G401 (cell line): ENCODE measurements at regions not wholly inside any gene's neighbourhood (a gene's known extent, or its start where the extent isn't known, plus 50 kb on each side); places are given as distances from the start of the nearest gene placed in this dataset.
"Not testable (repeated sequence)": the region's sequence is repeated elsewhere in the genome, so short reads cannot be mapped to it uniquely, and the experiment has no call there.

Experiments
- DNase-seq: peaks from one replicate; pipeline ENCODE4 v3.0.0-alpha.2; 2015; ENCODE audit warnings: low spot score
- in situ Hi-C: cut with HindIII; loops from 2 replicates; pipeline ENCODE4 v1.10.0; 2016; ENCODE audit warnings: low sequenced_read_pairs, mixed read lengths

DNA sequence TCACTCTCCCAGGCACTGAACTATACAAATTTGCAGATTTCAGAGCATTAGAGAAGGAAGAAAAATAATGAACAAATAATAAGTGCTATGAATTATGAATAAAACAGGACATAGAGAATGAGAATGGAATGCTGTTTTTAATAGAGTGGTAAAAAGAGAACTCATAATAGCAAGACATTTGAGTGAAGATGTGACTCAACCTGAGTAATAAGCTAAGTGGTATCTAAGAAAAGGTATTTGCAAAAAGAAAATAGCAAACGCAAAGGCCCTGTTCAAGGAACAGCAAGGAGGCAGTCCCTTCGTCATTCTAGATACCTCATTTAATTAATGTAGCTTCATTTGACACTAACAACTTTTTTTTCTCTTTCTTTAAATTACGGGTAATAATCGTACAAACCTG is 1910.0 kb upstream of the TENM3 start:
- no peak for DNase-seq
- in situ Hi-C loops = no loop called here

DNA sequence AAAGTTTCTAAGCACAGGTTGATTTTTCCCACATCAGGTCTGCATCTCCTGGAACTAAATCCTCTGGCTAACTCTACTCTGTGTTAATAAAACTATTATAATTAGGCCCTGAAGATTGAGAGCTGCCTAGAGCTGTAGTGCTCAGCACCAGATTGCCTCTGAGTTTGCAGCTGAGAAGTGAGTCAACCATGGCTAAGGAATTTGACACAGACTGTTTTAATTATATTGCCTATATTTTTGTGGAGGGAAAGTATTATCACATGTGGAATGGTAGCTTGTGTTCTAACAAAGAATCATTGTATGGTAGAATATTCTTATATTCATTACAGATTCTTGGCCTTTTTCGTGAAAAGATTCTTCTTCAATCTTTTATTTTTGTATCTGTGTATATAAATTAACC is 1907.6 kb upstream of the TENM3 start:
- DNase-seq = no peak
- in situ Hi-C loops = no loop called here

DNA sequence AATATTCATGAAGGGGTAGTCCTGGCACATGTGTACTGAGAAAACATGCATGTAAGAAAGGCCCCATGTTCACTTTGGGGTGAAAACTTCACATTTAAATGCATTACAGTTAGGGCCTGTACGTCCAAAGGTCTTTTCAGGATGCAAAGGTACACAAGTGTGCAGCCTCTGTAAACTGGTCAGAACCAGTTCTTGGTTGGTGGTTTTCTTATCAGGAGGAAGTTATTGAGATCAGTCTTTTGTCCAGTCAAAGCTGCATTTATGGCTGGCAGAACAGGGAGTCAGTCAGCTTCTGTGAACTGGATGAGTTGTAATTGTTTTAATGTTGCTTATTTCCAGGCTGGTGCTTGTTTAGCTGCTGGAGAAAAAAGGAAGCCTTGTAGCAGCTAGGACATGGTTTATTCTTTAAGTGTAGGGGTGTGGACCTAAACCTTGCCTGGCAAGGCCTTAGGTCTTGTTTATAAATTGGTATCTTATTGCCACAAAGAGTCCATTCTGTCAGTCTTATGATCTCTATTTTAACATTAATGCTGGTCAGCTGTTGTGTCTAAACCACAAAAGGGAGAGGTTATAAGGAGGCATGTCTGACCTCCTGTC is 1906.6 kb upstream of the TENM3 start:
- DNase-seq = no peak
- in situ Hi-C loops = no loop called here

DNA sequence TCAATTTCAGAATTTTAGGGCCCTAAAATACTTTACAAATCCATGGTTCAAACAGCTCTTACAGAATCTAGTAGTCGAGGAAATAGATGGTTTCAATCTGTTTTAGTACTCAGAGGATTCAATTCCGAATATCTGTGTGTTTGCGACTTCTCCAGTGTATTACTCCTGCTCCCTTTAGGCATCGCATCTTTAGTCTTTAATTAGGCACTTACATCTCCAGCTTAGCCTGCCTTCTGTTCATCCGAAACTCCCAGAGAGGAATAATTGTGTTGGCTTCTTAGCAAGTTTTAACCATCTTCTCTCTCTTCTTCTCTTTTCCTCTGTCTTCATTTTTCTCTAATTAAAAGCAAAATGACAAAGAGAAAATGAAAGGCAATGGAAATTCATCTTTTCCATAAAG is 1901.3 kb upstream of the TENM3 start:
- in situ Hi-C loops = no loop called here

DNA sequence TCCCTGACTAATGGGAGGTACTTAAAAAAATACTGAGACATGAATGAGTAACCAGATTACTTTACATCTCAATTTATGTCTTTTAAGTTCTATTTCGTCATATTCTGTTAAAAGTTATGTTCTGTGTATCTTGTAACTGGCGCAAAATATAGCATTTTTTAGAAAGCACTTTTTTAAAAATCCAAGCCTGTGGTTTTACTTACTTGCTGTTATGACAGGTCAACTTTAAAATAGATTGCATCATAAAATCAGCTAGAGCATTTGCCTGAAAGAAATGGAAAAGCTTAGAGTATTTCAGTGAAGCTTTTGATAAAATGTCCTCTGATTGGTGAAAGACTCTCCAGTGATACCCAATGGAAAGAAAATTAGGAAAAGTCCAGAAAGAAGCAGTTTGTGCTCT is 1892.3 kb upstream of the TENM3 start:
- no peak for DNase-seq
- in situ Hi-C loops = no loop called here

More for the DNA sequence above, 1901.3 kb upstream of the TENM3 start:
- DNase-seq = peak; percentile 22

DNA sequence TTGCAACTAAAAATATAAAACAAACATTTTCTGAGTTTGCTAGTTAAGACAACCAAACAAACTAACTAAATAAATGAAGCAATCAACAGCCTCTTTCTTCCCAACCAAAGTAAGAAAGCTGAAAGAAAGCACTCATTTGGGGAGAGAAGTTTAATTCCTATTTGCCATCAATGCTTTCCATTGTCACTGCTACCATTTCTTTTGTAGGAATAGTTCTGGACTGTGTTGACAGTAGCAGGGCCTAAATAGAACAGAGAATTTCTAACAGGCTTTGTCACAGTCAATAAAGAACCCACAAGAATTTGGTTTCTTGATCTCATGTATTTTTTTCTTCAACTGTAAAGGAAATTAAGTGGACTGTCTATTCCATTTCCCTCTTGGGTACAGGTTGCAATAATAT is 1886.4 kb upstream of the TENM3 start:
- no peak for DNase-seq
- in situ Hi-C loops = no loop called here

DNA sequence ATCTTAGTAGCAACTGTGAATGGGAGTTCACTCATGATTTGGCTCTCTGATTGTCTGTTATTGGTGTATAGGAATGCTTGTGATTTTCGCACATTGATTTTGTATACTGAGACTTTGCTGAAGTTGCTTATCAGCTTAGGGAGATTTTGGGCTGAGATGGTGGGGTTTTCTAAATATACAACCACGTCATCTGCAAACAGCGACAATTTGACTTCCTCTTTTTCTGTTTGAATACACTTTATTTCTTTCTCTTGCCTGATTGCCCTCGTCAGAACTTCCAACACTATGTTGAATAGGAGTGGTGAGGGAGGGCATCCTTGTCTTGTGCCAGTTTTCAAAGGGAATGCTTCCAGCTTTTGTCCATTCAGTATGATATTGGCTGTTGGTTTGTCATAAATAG is 1883.1 kb upstream of the TENM3 start:
- in situ Hi-C loops, DNase-seq: not testable (repeated sequence)

DNA sequence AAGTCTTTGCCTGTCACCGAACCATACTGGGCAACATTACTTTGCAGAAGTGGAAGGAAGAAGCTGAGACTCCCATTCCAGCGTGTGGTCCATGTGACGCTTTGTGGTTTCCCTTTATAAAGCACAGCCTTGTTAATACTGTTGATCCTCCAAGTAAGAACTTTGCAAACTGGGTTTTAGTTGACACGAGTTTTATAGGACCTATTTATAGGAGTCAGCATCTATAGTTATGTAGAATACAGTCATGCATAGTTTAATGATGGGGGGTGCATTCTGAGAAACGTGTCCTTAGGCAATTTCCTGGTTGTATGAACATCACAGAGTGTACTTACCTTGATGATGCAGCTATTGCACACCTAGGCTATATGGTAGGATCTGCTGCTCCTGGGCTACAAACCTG is 1879.4 kb upstream of the TENM3 start:
- DNase-seq = no peak
- in situ Hi-C loops = no loop called here

DNA sequence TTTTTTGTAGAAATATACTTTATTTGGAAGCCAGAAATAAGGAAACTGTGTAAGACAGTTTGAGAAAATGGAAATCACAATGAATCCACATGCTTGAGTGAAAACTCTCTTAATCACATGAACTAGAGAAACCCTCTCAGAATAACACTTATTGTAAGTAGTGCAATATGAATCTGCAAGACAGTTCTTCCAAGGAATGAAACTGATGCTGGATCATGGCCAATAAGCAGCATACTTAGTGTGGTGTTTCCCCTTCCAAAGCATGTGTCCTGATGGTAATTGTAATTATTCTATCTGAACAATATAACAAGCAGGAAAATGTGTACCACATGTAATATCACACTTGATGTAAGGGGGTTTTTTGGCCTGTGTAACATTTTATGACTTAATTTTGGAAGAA is 1870.5 kb upstream of the TENM3 start:
- in situ Hi-C loops = no loop called here
- no peak for DNase-seq

DNA sequence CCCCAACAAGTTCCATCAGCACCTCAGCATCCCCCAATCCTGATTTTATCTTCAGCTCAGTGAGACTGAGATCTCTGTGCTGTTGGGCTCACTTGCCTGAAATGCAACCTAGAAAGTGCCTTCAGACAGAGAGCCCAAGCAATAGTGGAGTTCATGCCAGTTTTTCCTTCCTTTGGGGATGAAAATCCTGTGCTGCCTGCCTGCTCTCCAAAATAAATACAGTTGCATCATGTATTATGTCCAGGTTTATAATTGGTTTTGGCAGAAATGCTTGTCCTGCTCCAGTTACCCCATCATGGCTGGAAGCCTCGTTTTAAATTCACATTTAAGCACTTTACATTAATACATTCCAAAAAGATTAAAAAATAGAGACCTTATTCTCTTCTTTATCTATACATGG is 1865.5 kb upstream of the TENM3 start:
- in situ Hi-C loops = no loop called here
- DNase-seq = no peak

DNA sequence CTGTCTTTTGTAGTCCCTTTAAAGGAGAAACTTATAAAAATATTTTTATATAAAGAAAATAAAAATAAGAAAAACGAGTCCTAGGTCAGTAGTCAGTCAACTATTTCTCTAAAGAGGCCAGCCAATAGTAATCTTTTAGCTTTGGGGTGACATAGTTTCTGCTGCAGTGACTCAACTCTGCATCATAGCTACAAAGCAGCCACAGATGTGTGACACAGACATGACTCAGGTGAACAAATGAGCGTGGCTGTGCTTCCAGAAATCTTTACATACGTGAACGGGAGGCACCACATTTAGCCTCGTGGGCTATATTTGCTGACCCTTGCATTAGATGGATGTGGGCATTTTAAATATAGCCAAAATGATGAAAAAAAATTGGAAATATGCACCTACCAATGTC is 1862.5 kb upstream of the TENM3 start:
- no peak for DNase-seq
- in situ Hi-C loops = no loop called here

DNA sequence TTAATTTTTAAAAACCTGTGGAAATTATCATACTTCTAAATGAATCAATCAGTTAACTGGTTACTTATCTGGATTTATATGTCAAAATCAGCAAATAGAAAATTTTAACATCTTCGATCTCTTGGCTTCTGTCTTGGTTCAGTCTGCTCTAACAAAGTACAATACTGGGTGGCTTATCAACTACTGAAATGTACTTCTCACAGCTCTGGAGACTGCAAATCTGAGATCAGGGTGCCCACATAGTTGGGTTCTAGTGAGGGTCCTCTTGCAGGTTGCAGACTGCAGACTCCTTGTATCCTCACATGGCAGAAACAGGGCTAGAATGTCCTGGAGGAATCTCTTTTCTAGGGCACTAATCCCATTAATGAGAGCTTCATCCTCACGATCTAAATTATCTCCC is 1851.6 kb upstream of the TENM3 start:
- in situ Hi-C loops = no loop called here
- no peak for DNase-seq

DNA sequence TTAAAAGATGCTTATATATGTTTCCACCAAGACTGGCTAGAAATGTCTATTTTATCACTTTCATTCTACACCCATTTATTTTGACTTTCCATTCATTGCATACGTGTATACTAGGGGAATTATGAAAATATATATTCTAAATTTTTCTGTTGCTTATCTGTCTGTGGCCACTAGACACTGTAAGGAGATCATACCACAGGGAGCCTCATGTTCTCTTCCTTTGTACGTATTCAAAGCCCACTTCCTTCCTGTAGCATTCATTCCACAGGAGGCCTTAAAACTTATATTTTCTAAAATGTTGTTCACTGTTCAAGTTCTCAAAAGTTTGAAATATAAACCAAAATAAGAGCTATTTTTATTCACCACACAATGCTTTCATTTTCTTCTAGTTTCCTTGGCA is 1848.9 kb upstream of the TENM3 start:
- in situ Hi-C loops = no loop called here
- no peak for DNase-seq

DNA sequence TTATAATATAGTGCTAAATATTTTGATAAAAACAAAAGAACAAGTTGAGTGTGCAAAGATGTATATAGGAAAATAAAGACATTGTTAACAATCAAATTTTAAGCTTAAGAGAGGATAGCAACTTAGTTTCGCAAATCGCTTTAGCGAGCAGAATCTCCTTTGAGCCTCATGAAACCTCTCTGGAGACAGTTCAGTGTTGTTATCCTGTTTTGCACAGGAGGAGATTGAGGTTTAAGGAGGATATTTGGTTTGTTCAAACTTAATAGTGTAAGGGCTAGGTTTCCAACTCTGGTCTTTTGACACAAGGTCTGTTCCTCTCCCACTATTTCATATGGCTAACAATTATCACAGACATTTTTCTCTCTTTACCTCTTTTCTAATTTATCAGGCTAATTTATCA is 1848.5 kb upstream of the TENM3 start:
- no peak for DNase-seq
- in situ Hi-C loops = no loop called here

DNA sequence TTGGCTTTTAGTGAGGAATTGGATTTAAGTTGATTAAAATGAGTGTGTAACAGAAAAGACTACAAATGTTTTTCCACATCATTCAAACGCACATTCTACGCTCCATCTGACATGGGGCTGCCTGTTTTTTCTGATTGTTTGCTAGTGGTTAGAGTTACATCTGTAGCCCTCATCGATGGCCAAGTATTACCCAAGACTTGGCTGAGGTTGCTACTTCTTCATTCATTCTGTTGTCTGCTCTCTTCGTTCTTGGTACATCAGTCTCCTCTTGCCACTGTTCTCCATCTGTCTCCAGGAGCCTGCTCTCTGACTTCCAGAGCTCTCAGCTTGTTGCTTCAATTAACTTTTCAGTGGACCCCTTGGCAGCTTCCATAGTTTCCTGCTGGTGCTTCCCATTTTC is 1844.6 kb upstream of the TENM3 start:
- in situ Hi-C loops = no loop called here
- DNase-seq = no peak

DNA sequence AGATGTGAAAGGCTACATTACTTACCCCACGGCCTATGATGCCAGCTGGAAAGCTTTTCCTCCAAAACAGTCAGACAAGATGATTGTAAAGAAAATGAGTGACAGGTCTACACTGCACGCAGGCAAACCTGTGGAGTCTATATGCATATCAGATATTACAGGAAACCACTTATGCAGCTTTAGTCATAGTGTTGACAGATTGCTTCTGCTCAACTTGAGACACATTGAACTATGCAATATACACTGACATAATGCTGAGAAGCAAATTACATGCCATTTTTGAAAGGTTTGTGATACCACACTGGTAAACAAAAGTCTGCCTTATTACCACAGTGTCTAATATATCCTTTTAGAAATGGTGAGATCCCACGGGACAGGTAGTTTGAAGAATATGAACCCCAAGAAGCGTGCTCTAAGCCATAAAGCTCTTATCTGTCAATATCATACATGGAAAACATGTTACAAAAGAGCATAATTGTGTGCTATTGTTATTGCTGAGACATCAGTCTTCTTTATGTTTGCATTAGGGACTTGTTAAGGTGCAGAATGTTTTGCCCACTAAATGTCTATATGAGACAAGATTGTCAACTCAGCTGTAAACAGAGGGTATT is 1835.8 kb upstream of the TENM3 start:
- in situ Hi-C loops = no loop called here
- DNase-seq = no peak

DNA sequence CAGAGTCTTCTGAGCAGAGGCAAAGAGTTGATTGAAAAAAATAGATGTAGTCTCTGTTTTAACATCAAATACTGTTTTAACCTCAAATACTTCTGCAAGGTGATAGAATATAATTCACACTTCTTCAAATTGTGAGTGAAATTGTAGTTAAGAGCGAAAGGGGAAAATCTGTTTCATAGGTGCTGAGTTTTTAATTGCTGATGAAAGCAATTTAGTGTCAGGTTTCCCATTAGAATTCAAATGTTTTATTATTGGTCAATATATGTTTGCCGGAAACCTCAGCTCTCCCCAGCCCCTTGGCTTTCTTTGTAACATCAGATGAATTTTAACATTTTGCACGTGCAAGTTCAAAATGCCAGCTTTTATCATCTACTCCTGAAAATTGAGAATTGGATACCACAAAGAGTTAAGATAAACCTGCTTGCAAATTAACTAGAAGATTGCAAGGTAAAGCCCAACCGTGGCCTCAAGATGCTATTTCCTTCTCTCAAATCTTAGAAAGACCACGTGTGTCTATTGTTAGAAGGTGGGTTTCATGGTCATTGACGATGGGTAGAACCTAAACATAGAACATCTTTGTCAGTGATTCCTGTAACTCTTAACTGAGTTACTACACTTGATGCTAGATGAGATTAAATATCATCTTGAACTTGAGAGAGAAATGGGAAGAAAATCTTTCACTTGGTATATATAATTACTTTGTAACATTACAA is 1824.2 kb upstream of the TENM3 start:
- in situ Hi-C loops = no loop called here
- DNase-seq = no peak

DNA sequence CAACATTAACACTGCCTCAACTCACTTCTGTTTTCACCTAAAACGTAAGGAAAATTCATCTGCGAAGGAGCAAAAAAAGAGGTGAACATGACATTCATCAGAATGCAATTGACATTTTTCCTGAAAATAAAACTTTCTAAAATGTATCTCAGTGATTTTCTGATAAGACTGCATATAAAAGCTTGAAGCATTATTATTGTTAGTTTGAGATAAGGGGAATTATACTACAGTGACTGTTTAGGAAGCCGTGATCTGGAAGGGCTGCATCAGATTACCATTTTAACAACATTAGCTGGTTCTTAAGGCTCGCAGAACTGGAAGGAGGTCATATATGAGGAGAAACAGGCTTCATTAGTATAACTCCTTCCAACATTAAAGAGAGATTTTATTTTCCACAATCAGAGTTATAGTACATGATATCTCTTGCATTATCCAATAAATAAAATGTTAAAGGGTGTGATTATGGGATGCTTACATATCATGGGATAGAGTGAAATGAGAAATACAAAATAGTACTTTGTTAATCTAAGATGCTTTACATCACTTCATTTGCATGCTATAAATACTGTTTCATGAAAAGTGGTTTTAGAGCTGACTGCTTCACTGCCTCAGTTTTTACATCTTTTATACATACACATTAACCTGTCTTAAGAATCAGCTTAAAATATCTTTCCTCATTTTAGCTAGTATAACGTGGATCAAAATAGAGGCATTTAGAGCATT is 1820.1 kb upstream of the TENM3 start:
- in situ Hi-C loops = no loop called here
- DNase-seq = no peak

DNA sequence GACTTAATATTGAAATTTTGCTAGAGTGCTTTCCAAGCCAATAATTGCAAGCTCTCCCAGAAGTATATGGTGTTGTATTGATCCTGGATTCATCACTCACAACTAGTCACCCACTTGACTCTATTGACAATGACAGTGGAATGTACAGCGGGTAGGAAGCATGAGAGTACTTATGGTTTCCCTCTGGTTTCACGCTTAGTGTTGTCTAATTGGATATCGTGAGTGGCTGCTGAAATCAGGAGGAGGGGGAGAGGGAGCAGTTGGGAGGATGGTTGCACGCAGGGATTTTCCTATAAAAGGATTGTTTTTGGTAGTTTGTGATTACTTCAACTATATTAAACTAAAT is 1819.5 kb upstream of the TENM3 start:
- in situ Hi-C loops = no loop called here
- no peak for DNase-seq

DNA sequence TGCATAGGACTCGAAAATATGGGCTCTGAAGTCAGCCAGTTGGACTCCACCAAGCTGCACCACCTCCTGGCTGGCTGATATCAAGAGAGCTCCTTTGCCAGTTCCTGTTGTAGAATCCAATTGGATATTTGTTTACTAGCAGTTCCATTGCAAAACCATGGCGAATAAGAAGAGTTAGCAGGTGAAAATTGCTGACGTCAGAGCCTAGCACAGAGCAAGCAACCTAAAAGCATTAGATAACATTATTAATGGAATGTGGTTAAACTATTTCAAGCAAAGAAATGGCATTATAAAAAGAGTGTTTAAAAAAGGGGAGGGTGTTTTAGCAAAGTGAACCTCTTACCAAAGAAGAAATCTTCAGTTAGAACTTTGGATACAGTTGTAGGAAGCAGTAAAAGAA is 1816.3 kb upstream of the TENM3 start:
- no peak for DNase-seq
- in situ Hi-C loops = no loop called here
